Activated CD4-positive, alpha-beta T cell treated with anti-CD3 and anti-CD28 coated beads, Interleukin-2, amount 10 ng/mL, durations not matched to agents 24 days and 14 days (primary cell): ENCODE measurements at regions not wholly inside any gene's neighbourhood (a gene's known extent, or its start where the extent isn't known, plus 50 kb on each side); places are given as distances from the start of the nearest gene placed in this dataset.

ENCODE experiments used
- DNase-seq: peaks from one replicate; pipeline ENCODE4 v3.0.0; 2022
- H3K27ac Mint-ChIP-seq: one replicate; pipeline ENCODE4 v1.8.0; 2022; ENCODE audit warnings: mild to moderate bottlenecking, mixed read lengths
- H3K27me3 Mint-ChIP-seq: one replicate; pipeline ENCODE4 v1.8.0; 2022; ENCODE audit warnings: mixed read lengths
- H3K36me3 Mint-ChIP-seq: one replicate; pipeline ENCODE4 v1.8.0; 2022; ENCODE audit warnings: low read depth, mild to moderate bottlenecking, mixed read lengths
- H3K4me1 Mint-ChIP-seq: one replicate; pipeline ENCODE4 v1.8.0; 2021; ENCODE audit warnings: mixed read lengths
- H3K4me3 Mint-ChIP-seq: one replicate; pipeline ENCODE4 v1.8.0; 2022; ENCODE audit warnings: mild to moderate bottlenecking, moderate library complexity, mixed read lengths
- H3K9me3 Mint-ChIP-seq: one replicate; pipeline ENCODE4 v1.8.0; 2021; ENCODE audit warnings: mixed read lengths
- intact Hi-C: fragments of 100-400 bp; cut with micrococcal nuclease; formaldehyde crosslinking; loops from one replicate; pipeline ENCODE4 v1.15.1; 2023

- H3K27me3 Mint-ChIP-seq = no peaks in the 10 kb centered on the region
- no peaks in the 10 kb centered on the region for H3K4me1 Mint-ChIP-seq
- no peaks in the 10 kb centered on the region for H3K9me3 Mint-ChIP-seq
- intact Hi-C loops = no loop called here
- no peak for DNase-seq
- H3K27ac Mint-ChIP-seq = no peak overlapping the region
- H3K36me3 Mint-ChIP-seq = no peaks in the 10 kb centered on the region
- no peak overlapping the region for H3K4me3 Mint-ChIP-seq
Observed at GRCh38 chr4:181739031-181739430, 504.2 kb upstream of the TENM3 start.

GRCh38 chr4:181741513-181741912, 501.7 kb upstream of the TENM3 start:
- no peaks in the 10 kb centered on the region for H3K36me3 Mint-ChIP-seq
- H3K4me3 Mint-ChIP-seq = no peak overlapping the region
- H3K27me3 Mint-ChIP-seq = no peaks in the 10 kb centered on the region
- no peaks in the 10 kb centered on the region for H3K4me1 Mint-ChIP-seq
- H3K27ac Mint-ChIP-seq = no peak overlapping the region
- intact Hi-C loops = no loop called here
- DNase-seq = no peak
- no peaks in the 10 kb centered on the region for H3K9me3 Mint-ChIP-seq

- Mint-ChIP-seq H3K36me3 (no peaks in the 10 kb centered on the region), H3K9me3 (no peaks in the 10 kb centered on the region), H3K27ac (no peak overlapping the region), H3K4me3 (no peak overlapping the region), H3K27me3 (no peaks in the 10 kb centered on the region), H3K4me1 (no peaks in the 10 kb centered on the region)
- DNase-seq = no peak
- intact Hi-C loops = no loop called here
Observed at GRCh38 chr4:181745933-181746625, 497.1 kb upstream of the TENM3 start.

GRCh38 chr4:181748581-181748980, 494.6 kb upstream of the TENM3 start:
- Mint-ChIP-seq H3K9me3 (no peaks in the 10 kb centered on the region), H3K4me1 (no peaks in the 10 kb centered on the region), H3K27me3 (no peaks in the 10 kb centered on the region), H3K27ac (no peak overlapping the region), H3K4me3 (no peak overlapping the region), H3K36me3 (no peaks in the 10 kb centered on the region)
- intact Hi-C loops = no loop called here
- DNase-seq = no peak

- Mint-ChIP-seq H3K27ac (no peak overlapping the region), H3K4me1 (no peaks in the 10 kb centered on the region), H3K9me3 (no peaks in the 10 kb centered on the region), H3K4me3 (no peak overlapping the region), H3K27me3 (no peaks in the 10 kb centered on the region), H3K36me3 (no peaks in the 10 kb centered on the region)
- no peak for DNase-seq
- intact Hi-C loops = no loop called here
Observed at GRCh38 chr4:181752516-181752915, 490.7 kb upstream of the TENM3 start.

GRCh38 chr4:181753207-181753606, 490.0 kb upstream of the TENM3 start:
- intact Hi-C loops = no loop called here
- Mint-ChIP-seq H3K36me3 (no peaks in the 10 kb centered on the region), H3K4me1 (no peaks in the 10 kb centered on the region), H3K27me3 (no peaks in the 10 kb centered on the region), H3K27ac (no peak overlapping the region), H3K9me3 (no peaks in the 10 kb centered on the region), H3K4me3 (no peak overlapping the region)
- DNase-seq = no peak

GRCh38 chr4:181755846-181756245, 487.4 kb upstream of the TENM3 start:
- no peaks in the 10 kb centered on the region for H3K4me1 Mint-ChIP-seq
- intact Hi-C loops = no loop called here

GRCh38 chr4:181756451-181757095, 486.6 kb upstream of the TENM3 start:
- Mint-ChIP-seq H3K4me1 (no peaks in the 10 kb centered on the region), H3K36me3 (no peaks in the 10 kb centered on the region), H3K27ac (no peak overlapping the region), H3K27me3 (no peaks in the 10 kb centered on the region), H3K9me3 (no peaks in the 10 kb centered on the region), H3K4me3 (no peak overlapping the region)
- no peak for DNase-seq
- intact Hi-C loops = no loop called here

More at GRCh38 chr4:181755846-181756245, 487.4 kb upstream of the TENM3 start:
- Mint-ChIP-seq H3K9me3 (no peaks in the 10 kb centered on the region), H3K27ac (no peak overlapping the region), H3K4me3 (no peak overlapping the region), H3K36me3 (no peaks in the 10 kb centered on the region), H3K27me3 (no peaks in the 10 kb centered on the region)
- DNase-seq = no peak

GRCh38 chr4:181757098-181757497, 486.1 kb upstream of the TENM3 start:
- no peak overlapping the region for H3K27ac Mint-ChIP-seq
- H3K27me3 Mint-ChIP-seq = no peaks in the 10 kb centered on the region
- no peaks in the 10 kb centered on the region for H3K36me3 Mint-ChIP-seq
- no peaks in the 10 kb centered on the region for H3K4me1 Mint-ChIP-seq
- H3K4me3 Mint-ChIP-seq = no peak overlapping the region
- no peak for DNase-seq
- intact Hi-C loops = no loop called here
- H3K9me3 Mint-ChIP-seq = no peaks in the 10 kb centered on the region

GRCh38 chr4:181757910-181758660, 485.1 kb upstream of the TENM3 start:
- no peaks in the 10 kb centered on the region for H3K27me3 Mint-ChIP-seq

GRCh38 chr4:181760560-181760959, 482.6 kb upstream of the TENM3 start:
- H3K9me3 Mint-ChIP-seq = no peaks in the 10 kb centered on the region
- DNase-seq = no peak
- H3K27me3 Mint-ChIP-seq = no peaks in the 10 kb centered on the region
- no peak overlapping the region for H3K4me3 Mint-ChIP-seq
- H3K36me3 Mint-ChIP-seq = no peaks in the 10 kb centered on the region
- intact Hi-C loops = no loop called here
- no peak overlapping the region for H3K27ac Mint-ChIP-seq
- no peaks in the 10 kb centered on the region for H3K4me1 Mint-ChIP-seq

More at GRCh38 chr4:181757910-181758660, 485.1 kb upstream of the TENM3 start:
- no peak overlapping the region for H3K27ac Mint-ChIP-seq
- DNase-seq = no peak
- H3K4me1 Mint-ChIP-seq = no peaks in the 10 kb centered on the region
- H3K4me3 Mint-ChIP-seq = no peak overlapping the region
- intact Hi-C loops = no loop called here
- H3K9me3 Mint-ChIP-seq = no peaks in the 10 kb centered on the region
- no peaks in the 10 kb centered on the region for H3K36me3 Mint-ChIP-seq

- Mint-ChIP-seq H3K36me3 (no peaks in the 10 kb centered on the region), H3K4me3 (no peak overlapping the region), H3K27me3 (no peaks in the 10 kb centered on the region)
Observed at GRCh38 chr4:181761156-181761555, 482.0 kb upstream of the TENM3 start.

GRCh38 chr4:181766061-181766548, 477.1 kb upstream of the TENM3 start:
- no peaks in the 10 kb centered on the region for H3K4me1 Mint-ChIP-seq

More at GRCh38 chr4:181761156-181761555, 482.0 kb upstream of the TENM3 start:
- H3K4me1 Mint-ChIP-seq = no peaks in the 10 kb centered on the region
- intact Hi-C loops = no loop called here
- H3K9me3 Mint-ChIP-seq = no peaks in the 10 kb centered on the region
- no peak for DNase-seq
- H3K27ac Mint-ChIP-seq = no peak overlapping the region

GRCh38 chr4:181770971-181771370, 472.2 kb upstream of the TENM3 start:
- H3K4me3 Mint-ChIP-seq = no peak overlapping the region
- no peaks in the 10 kb centered on the region for H3K27me3 Mint-ChIP-seq
- no peaks in the 10 kb centered on the region for H3K4me1 Mint-ChIP-seq
- peaks cover 3% of the 10 kb centered on the region for H3K9me3 Mint-ChIP-seq
- no peak for DNase-seq
- no peak overlapping the region for H3K27ac Mint-ChIP-seq
- intact Hi-C loops = no loop called here
- no peaks in the 10 kb centered on the region for H3K36me3 Mint-ChIP-seq

More at GRCh38 chr4:181766061-181766548, 477.1 kb upstream of the TENM3 start:
- Mint-ChIP-seq H3K27me3 (no peaks in the 10 kb centered on the region), H3K4me3 (no peak overlapping the region), H3K36me3 (no peaks in the 10 kb centered on the region), H3K9me3 (no peaks in the 10 kb centered on the region), H3K27ac (no peak overlapping the region)
- DNase-seq = no peak
- intact Hi-C loops = no loop called here
